Stimulated activated CD4-positive, alpha-beta T cell treated with anti-CD3 and anti-CD28 coated beads, Interleukin-1b, Interleukin-23, amount 100 ng/mL, for 24 hours (primary cell): ENCODE measurements at regions not wholly inside any gene's neighbourhood (a gene's known extent, or its start where the extent isn't known, plus 50 kb on each side); places are given as distances from the start of the nearest gene placed in this dataset.

Source experiments
- DNase-seq, 4 experiments: peaks; one replicate each; pipeline ENCODE4 v3.0.0-alpha.2; 2020; ENCODE audit warnings: low read depth in 4 of 4, low spot score in 1 of 4

- no peak for DNase-seq
Observed at GRCh38 chr3:187927565-187927964, 182.3 kb upstream of the BCL6 start.

GRCh38 chr3:187929112-187929816 is 184.0 kb upstream of the BCL6 start:
- DNase-seq: no peak

GRCh38 chr3:187930021-187930420 is 184.8 kb upstream of the BCL6 start:
- no peak for DNase-seq

- no peak for DNase-seq
Observed at GRCh38 chr3:187931101-187931500, 185.8 kb upstream of the BCL6 start.

GRCh38 chr3:187931770-187932278 is 186.6 kb upstream of the BCL6 start:
- no peak for DNase-seq

GRCh38 chr3:187932530-187932929 is 187.3 kb upstream of the BCL6 start:
- no peak for DNase-seq

GRCh38 chr3:187935623-187936156 is 190.4 kb upstream of the BCL6 start:
- no peak for DNase-seq

- no peak for DNase-seq
Observed at GRCh38 chr3:187936676-187937075, 191.4 kb upstream of the BCL6 start.

GRCh38 chr3:187939891-187940290 is 194.6 kb upstream of the BCL6 start:
- no peak for DNase-seq

- DNase-seq: no peak
Observed at GRCh38 chr3:187941135-187941847, 196.0 kb upstream of the BCL6 start.

- DNase-seq: no peak
Observed at GRCh38 chr3:187941848-187942194, 196.6 kb upstream of the BCL6 start.

- DNase-seq: no peak
Observed at GRCh38 chr3:187942658-187943241, 197.5 kb upstream of the BCL6 start.

GRCh38 chr3:187943677-187944389 is 198.6 kb upstream of the BCL6 start:
- DNase-seq: no peak

GRCh38 chr3:187944390-187945179 is 199.3 kb upstream of the BCL6 start:
- no peak for DNase-seq

GRCh38 chr3:187945374-187945773 is 200.1 kb upstream of the BCL6 start:
- DNase-seq: no peak

GRCh38 chr3:187946163-187946691 is 201.0 kb upstream of the BCL6 start:
- no peak for DNase-seq

GRCh38 chr3:187946981-187947380 is 201.7 kb upstream of the BCL6 start:
- no peak for DNase-seq

GRCh38 chr3:187947927-187948682 is 202.8 kb upstream of the BCL6 start:
- no peak for DNase-seq

- no peak for DNase-seq
Observed at GRCh38 chr3:187949093-187949820, 204.0 kb upstream of the BCL6 start.
